ENCODE measurements at regions not wholly inside any gene's neighbourhood (a gene's known extent, or its start where the extent isn't known, plus 50 kb on each side); places are given as distances from the start of the nearest gene placed in this dataset.
"Not testable (repeated sequence)": the region's sequence is repeated elsewhere in the genome, so short reads cannot be mapped to it uniquely, and the experiment has no call there.

DNA sequence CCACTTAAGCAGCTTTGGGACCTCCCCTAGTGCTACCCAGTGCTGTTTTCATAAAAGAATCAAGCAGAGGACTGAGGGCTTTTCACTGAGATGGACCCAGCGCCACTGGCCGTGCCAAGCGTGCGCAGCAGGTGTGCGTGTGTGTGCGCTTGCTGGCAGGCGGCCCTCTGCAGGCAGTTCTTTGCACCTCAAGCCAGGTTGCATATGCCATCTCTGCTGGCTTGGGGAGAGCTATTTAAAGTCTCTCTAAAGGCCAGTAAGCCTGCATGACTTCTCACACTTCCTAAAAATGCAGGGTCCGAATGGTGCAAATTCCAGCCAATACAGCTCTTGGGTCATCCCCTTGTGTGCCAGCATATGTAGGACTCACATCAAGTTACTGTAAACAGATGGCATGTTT, 255.5 kb downstream of the RNF152 start:
- FAIRE-seq (no peak), DNase-seq (ENCODE audit: extremely low spot score, insufficient read length, low read depth) (no peak)

GRCh38 chr18:61635901-61636528, 256.8 kb downstream of the RNF152 start:
- FAIRE-seq (peak; percentile 48), DNase-seq (ENCODE audit: extremely low spot score, insufficient read length, low read depth) (no peak)

DNA sequence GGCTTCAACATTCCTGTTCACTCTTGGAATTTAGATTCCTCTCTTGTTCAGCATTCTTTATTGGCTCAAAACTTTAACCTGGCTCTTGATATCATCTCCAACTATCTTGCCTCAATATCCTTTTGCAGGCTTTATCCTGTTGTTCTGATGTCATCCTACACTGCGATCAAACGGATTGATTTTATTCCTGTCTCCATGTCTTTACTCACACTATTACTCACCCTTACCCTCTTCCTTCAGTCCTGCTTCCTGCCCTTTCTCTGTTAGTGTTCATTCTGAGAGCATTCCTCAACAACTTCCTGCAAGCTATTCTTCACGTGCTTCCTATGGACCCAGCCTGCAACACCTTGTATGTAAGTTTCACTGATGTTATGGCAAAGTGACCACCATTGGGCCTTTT, 264.7 kb downstream of the RNF152 start:
- FAIRE-seq = no peak
- no peak for DNase-seq (ENCODE audit: extremely low spot score, insufficient read length, low read depth)

DNA sequence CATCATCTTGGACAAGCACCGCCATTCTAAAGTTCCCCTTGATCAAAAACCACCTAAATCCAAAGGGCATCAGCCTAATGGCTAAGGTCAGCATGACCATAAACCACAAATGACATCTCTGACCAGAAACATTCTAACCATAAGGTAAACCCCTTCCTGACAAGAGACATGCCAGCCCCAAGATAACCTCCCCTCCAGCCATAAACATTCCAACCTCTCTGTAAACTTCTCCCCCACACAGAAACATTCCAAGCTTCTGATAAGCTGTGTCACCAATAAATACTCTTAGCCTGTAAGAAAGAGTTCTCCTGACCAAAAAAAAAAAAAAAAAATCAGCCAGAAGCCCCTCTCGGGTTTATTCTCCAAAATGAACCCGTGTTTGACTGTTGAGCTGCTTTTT, 268.2 kb downstream of the RNF152 start:
- not testable (repeated sequence) for DNase-seq (ENCODE audit: extremely low spot score, insufficient read length, low read depth); FAIRE-seq

DNA sequence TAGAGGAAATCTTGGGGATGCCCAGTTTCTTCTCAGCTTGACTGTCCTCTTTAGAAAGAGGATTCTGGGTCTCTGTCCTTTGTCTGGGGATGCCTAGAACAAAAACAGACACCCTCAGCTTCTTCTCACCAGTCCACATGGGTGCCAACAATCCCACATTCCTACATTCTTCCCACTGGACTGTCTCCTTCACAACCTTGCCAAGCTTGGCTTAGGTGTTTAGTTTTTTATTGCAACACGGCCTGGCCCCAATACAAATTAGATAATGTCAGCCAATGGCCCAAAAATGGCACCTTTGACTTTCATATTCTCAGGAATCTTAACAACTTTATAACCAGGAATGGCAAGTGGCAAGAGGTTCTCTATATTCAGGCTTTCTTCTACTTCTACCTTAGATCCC, 273.0 kb downstream of the RNF152 start:
- FAIRE-seq = no peak
- no peak for DNase-seq (ENCODE audit: extremely low spot score, insufficient read length, low read depth)

- FAIRE-seq (no peak), DNase-seq (ENCODE audit: extremely low spot score, insufficient read length, low read depth) (no peak)
Measured at GRCh38 chr18:61618816-61619215, 274.0 kb downstream of the RNF152 start.

DNA sequence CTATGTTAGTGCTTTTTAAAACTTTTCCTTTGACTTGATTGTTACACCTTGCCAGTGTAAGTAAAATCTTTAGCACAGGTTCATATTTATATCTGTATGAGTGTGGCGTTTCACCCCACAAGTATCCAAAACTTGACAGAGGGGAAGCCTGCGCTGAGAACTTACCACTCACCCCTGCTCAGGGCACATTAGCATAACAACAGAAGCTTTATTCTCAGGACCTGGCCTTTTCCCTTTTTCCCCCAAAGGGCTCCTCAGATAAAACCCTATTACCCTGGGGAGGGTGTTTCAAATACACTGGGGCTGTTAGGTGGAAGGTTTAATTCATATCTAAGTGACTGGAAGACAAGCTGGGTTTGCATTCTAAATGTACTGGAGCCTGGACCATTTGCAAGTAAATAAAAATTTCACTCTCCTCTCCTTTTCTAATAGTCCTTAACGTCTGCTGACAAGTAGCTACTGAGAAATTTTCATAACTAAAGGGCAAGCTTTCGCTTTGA, 276.6 kb downstream of the RNF152 start:
- no peak for FAIRE-seq
- DNase-seq (ENCODE audit: extremely low spot score, insufficient read length, low read depth) = no peak

GRCh38 chr18:61612517-61612916, 279.3 kb downstream of the CDH20 start:
- FAIRE-seq (no peak), DNase-seq (ENCODE audit: extremely low spot score, insufficient read length, low read depth) (no peak)

DNA sequence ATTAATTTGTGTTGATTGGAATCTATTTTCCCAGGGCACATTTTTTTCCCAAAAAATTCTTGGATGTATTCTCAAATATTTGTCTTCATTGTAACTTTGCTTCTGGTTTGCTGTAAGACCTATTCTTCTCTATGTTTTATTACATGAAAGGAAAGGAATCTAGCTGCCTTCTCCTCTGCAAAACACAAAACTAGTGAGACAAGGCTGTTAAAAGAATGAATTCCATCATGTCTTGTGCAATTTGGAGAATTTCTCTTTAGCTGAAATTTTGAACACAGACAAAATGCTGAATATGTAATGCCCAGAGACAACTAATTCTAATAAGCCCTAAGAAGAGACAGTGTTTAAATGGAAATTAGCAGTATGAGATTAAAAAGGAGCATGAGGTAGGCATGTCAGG, 275.9 kb downstream of the CDH20 start:
- FAIRE-seq (no peak), DNase-seq (ENCODE audit: extremely low spot score, insufficient read length, low read depth) (no peak)

- no peak for FAIRE-seq
- no peak for DNase-seq (ENCODE audit: extremely low spot score, insufficient read length, low read depth)
Measured at GRCh38 chr18:61608316-61608715, 275.1 kb downstream of the CDH20 start.

DNA sequence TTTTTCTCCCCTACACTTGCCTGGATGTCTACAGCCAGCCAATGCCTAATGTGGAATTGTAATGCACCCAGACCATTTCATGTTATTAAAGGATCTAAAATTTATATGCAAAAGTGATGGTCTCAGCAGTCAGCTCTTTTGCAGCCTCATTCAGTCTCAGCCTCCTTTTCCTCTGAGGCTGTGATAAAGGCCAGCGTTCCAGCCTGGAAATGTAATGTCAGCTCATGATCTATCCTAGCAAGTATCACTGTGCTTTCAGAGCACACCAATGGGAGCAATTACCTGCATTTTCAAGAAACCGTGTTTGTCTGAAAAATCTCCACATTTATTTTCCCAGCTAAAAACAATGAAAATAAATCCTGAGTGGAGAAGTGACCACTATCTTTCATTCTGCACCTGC, 274.6 kb downstream of the CDH20 start:
- no peak for DNase-seq (ENCODE audit: extremely low spot score, insufficient read length, low read depth)
- no peak for FAIRE-seq

- no peak for DNase-seq (ENCODE audit: extremely low spot score, insufficient read length, low read depth)
- no peak for FAIRE-seq
Measured at GRCh38 chr18:61606759-61607158, 273.5 kb downstream of the CDH20 start.

DNA sequence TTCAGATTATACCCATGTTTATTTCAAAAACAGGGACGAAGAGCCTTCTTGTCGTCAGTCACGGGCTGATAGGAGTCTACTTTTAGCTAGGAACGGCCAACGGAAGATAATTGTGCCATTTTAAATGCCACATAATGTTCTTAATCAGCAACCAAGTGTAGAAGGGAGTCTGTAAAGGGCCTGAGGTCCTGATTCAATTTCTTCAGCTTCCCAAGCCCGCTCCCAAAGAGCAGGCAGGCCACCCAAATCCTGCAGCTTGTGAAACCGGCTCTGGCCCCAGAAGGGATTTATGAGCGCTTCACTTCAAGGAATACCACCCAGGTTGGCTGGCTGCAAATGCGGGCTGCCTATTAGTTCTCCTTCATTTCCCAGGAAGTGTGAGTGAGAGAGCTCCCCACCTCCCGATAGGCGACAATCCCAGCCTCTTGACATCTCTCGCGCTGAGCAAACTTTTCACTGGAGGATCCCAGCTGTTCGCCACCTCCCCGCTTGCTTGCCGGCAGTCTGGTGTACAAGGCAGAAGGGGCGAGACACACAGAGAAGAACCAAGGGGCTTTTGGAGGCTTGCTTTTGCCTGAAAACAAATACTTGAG, 272.9 kb downstream of the CDH20 start:
- no peak for FAIRE-seq
- no peak for DNase-seq (ENCODE audit: extremely low spot score, insufficient read length, low read depth)

GRCh38 chr18:61605376-61606067, 272.3 kb downstream of the CDH20 start:
- no peak for FAIRE-seq
- no peak for DNase-seq (ENCODE audit: extremely low spot score, insufficient read length, low read depth)

All from GM18507 (cell line).